ENCODE measurements at regions not wholly inside any gene's neighbourhood (a gene's known extent, or its start where the extent isn't known, plus 50 kb on each side); places are given as distances from the start of the nearest gene placed in this dataset.

- TF ChIP-seq, protein P1, sequence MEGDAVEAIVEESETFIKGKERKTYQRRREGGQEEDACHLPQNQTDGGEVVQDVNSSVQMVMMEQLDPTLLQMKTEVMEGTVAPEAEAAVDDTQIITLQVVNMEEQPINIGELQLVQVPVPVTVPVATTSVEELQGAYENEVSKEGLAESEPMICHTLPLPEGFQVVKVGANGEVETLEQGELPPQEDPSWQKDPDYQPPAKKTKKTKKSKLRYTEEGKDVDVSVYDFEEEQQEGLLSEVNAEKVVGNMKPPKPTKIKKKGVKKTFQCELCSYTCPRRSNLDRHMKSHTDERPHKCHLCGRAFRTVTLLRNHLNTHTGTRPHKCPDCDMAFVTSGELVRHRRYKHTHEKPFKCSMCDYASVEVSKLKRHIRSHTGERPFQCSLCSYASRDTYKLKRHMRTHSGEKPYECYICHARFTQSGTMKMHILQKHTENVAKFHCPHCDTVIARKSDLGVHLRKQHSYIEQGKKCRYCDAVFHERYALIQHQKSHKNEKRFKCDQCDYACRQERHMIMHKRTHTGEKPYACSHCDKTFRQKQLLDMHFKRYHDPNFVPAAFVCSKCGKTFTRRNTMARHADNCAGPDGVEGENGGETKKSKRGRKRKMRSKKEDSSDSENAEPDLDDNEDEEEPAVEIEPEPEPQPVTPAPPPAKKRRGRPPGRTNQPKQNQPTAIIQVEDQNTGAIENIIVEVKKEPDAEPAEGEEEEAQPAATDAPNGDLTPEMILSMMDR (IDR thresholded peaks at IDR 0.05) = no peak
- no peak for TF ChIP-seq POLR2AphosphoS5 (IDR thresholded peaks at IDR 0.05; ENCODE audit: insufficient read depth in 1 of 2, low read depth in 1 of 2)
Observed at GRCh38 chr11:120031612-120032600, 106.0 kb downstream of the TRIM29 start.
